Islet precursor cell (in vitro differentiated cells): ENCODE measurements at regions not wholly inside any gene's neighbourhood (a gene's known extent, or its start where the extent isn't known, plus 50 kb on each side); places are given as distances from the start of the nearest gene placed in this dataset.

Experiments used
- DNase-seq: peaks from one replicate; pipeline ENCODE4 v3.0.0-alpha.2; 2018

- no peak for DNase-seq
Observed at GRCh38 chr12:59934486-59934885, 338.7 kb downstream of the SLC16A7 start.

GRCh38 chr12:59936534-59936933 is 340.7 kb downstream of the SLC16A7 start:
- no peak for DNase-seq

GRCh38 chr12:59937148-59937547 is 341.3 kb downstream of the SLC16A7 start:
- no peak for DNase-seq

- no peak for DNase-seq
Observed at GRCh38 chr12:59938190-59938962, 342.5 kb downstream of the SLC16A7 start.

GRCh38 chr12:59940631-59941342 is 345.0 kb downstream of the SLC16A7 start:
- no peak for DNase-seq

GRCh38 chr12:59941461-59941860 is 345.6 kb downstream of the SLC16A7 start:
- DNase-seq: no peak

- no peak for DNase-seq
Observed at GRCh38 chr12:59944177-59944576, 348.3 kb downstream of the SLC16A7 start.

GRCh38 chr12:59946635-59947034 is 350.8 kb downstream of the SLC16A7 start:
- no peak for DNase-seq

- DNase-seq: no peak
Observed at GRCh38 chr12:59963546-59963945, 367.7 kb downstream of the SLC16A7 start.

GRCh38 chr12:59972905-59973304 is 377.1 kb downstream of the SLC16A7 start:
- peak; percentile 70 for DNase-seq

- DNase-seq: no peak
Observed at GRCh38 chr12:59973515-59973914, 377.7 kb downstream of the SLC16A7 start.

GRCh38 chr12:59977779-59978178 is 381.9 kb downstream of the SLC16A7 start:
- DNase-seq: no peak

GRCh38 chr12:59980476-59980875 is 384.6 kb downstream of the SLC16A7 start:
- DNase-seq: no peak

- DNase-seq: peak; percentile 76
Observed at GRCh38 chr12:59999291-59999690, 403.5 kb downstream of the SLC16A7 start.

- DNase-seq: no peak
Observed at GRCh38 chr12:60010486-60010885, 414.7 kb downstream of the SLC16A7 start.

- DNase-seq: no peak
Observed at GRCh38 chr12:60012659-60013058, 416.8 kb downstream of the SLC16A7 start.

- DNase-seq: no peak
Observed at GRCh38 chr12:60014436-60014835, 418.6 kb downstream of the SLC16A7 start.

GRCh38 chr12:60020068-60020467 is 424.2 kb downstream of the SLC16A7 start:
- no peak for DNase-seq

- DNase-seq: no peak
Observed at GRCh38 chr12:60021235-60021634, 425.4 kb downstream of the SLC16A7 start.

- DNase-seq: no peak
Observed at GRCh38 chr12:60027266-60027665, 431.4 kb downstream of the SLC16A7 start.

- DNase-seq: no peak
Observed at GRCh38 chr12:60034147-60034546, 438.3 kb downstream of the SLC16A7 start.

- DNase-seq: no peak
Observed at GRCh38 chr12:60035835-60036234, 440.0 kb downstream of the SLC16A7 start.

- no peak for DNase-seq
Observed at GRCh38 chr12:60042835-60043234, 447.0 kb downstream of the SLC16A7 start.

- no peak for DNase-seq
Observed at GRCh38 chr12:60043236-60043635, 447.4 kb downstream of the SLC16A7 start.
